Mesothelial cell of epicardium (in vitro differentiated cells): ENCODE measurements at regions not wholly inside any gene's neighbourhood (a gene's known extent, or its start where the extent isn't known, plus 50 kb on each side); places are given as distances from the start of the nearest gene placed in this dataset.

Experiments used
- DNase-seq, 2 experiments: peaks; one replicate each; pipeline ENCODE4 v3.0.0; 2021; ENCODE audit warnings: low spot score in 2 of 2; ENCODE audit not compliant: unreplicated experiment in 2 of 2
- H3K27ac Mint-ChIP-seq: 2 replicates; pipeline ENCODE4 v1.8.0; 2021; ENCODE audit warnings: mixed read lengths
- H3K27me3 Mint-ChIP-seq: 2 replicates; pipeline ENCODE4 v1.8.0; 2021; ENCODE audit warnings: low read depth, mixed read lengths
- H3K36me3 Mint-ChIP-seq: 2 replicates; pipeline ENCODE4 v1.8.0; 2021; ENCODE audit warnings: mixed read lengths
- H3K4me1 Mint-ChIP-seq: 2 replicates; pipeline ENCODE4 v1.8.0; 2021; ENCODE audit warnings: mixed read lengths
- H3K4me3 Mint-ChIP-seq: 2 replicates; pipeline ENCODE4 v1.8.0; 2021; ENCODE audit warnings: mild to moderate bottlenecking, moderate library complexity, mixed read lengths
- H3K9me3 Mint-ChIP-seq: 2 replicates; pipeline ENCODE4 v1.8.0; 2021; ENCODE audit warnings: mixed read lengths
- CTCF ChIP-seq: fragments of 200-600 bp; sonication (generic); IDR thresholded peaks from one replicate; pipeline ENCODE4 v1.5.0; 2021; ENCODE audit warnings: antibody characterized with exemption; ENCODE audit not compliant: unreplicated experiment

DNA sequence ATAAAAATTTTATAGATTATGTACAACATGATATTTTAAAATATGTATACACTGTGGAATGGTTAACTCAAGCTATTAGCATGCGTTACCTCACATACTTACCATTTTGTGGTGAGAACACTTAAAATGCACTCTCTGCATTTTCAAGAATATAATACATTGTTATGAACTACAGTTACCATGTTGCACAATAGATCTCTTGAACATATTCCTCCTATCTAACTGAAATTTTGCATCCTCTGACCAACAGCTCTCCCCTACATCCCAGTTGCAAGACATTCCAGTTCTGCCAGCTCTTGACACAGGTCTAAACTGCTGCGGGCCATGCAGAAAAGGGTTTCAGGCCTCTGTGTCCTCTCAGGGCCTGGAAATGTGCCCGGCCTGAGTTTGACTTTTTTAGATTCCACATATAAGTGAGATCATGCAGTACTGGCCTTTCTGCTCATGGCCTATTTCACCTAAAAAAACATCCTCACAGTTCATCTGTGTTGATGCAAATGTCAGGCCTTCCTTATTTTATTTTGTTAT lies 113.7 kb downstream of the CDCA7 start:
- no peak overlapping the region for H3K27ac Mint-ChIP-seq
- H3K36me3 Mint-ChIP-seq: peaks cover 2% of the 10 kb centered on the region
- TF ChIP-seq CTCF: no peak
- H3K4me1 Mint-ChIP-seq: no peaks in the 10 kb centered on the region
- no peak for DNase-seq
- H3K9me3 Mint-ChIP-seq: peaks cover 13% of the 10 kb centered on the region
- no peak overlapping the region for H3K4me3 Mint-ChIP-seq
- no peaks in the 10 kb centered on the region for H3K27me3 Mint-ChIP-seq

DNA sequence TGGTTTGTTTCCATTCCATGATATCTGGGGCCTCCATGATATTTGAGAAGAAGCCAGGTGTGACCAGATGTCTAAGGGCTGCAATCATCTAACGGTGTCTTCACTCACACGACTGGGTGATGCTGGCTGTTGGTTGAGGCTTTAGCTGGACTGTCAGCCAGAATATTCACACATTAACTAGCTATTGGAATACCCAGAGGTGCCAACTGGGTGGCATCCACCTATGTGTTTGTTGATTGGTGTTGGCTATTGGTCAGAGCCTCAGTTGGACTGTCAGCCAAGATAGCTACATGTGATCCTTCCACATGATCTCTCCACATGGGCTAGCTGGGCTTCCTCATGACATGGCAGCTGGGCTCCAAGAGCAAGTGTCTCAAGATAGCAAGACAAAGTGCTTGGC lies 117.4 kb downstream of the CDCA7 start:
- Mint-ChIP-seq H3K4me3 (no peak overlapping the region), H3K27me3 (peaks cover 1% of the 10 kb centered on the region), H3K9me3 (peaks cover 13% of the 10 kb centered on the region), H3K4me1 (no peaks in the 10 kb centered on the region), H3K36me3 (peaks cover 2% of the 10 kb centered on the region), H3K27ac (no peak overlapping the region)
- no peak for TF ChIP-seq CTCF
- no peak for DNase-seq

DNA sequence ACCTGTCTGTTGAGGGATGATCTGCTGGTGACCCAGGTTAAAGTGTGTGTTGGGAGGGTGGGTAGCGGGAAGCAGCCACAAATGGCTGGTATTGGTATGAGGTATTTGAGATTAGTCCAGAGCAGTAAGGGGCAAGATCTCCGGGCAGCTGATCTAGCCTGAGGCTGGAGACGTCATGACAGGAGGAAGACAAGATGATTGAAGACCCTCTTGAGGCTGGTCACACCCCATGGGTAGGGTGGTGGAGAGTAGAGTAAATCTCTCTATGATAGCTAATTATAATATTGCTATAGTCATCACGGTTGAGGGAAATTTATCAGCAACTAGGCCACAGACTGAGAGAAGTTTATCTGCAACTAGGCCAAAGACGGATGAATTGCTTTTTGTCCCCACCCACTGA lies 128.5 kb downstream of the CDCA7 start:
- Mint-ChIP-seq H3K27ac (no peak overlapping the region), H3K9me3 (no peaks in the 10 kb centered on the region), H3K4me1 (no peaks in the 10 kb centered on the region), H3K27me3 (peaks cover 5% of the 10 kb centered on the region), H3K4me3 (no peak overlapping the region), H3K36me3 (no peaks in the 10 kb centered on the region)
- no peak for TF ChIP-seq CTCF
- DNase-seq: no peak

- Mint-ChIP-seq H3K4me1 (no peaks in the 10 kb centered on the region), H3K4me3 (no peak overlapping the region), H3K9me3 (no peaks in the 10 kb centered on the region), H3K27me3 (peaks cover 14% of the 10 kb centered on the region), H3K36me3 (no peaks in the 10 kb centered on the region), H3K27ac (no peak overlapping the region)
- TF ChIP-seq CTCF: no peak
- DNase-seq: no peak
Observed at GRCh38 chr2:173488861-173489260, 134.2 kb downstream of the CDCA7 start.

DNA sequence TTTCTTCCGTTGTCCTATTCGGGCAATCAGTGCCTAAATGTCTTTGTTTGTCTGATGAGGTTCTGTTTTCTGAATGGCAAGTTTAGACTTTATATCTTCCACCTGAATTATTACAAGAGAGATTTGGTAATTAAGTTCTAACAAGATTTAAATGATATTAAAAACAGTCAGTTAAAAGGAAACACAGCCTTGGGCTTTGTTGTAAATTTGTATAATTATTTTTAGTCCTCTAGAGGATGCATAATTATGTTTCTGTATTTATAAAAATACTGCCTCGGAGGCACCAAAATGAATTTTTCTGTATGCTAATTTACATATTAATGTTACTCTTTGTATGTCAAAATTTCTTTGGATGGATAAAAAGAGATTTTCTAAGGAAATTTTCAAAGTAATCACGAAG lies 136.7 kb downstream of the CDCA7 start:
- Mint-ChIP-seq H3K4me3 (no peak overlapping the region), H3K27ac (no peak overlapping the region), H3K9me3 (no peaks in the 10 kb centered on the region), H3K36me3 (no peaks in the 10 kb centered on the region), H3K4me1 (no peaks in the 10 kb centered on the region), H3K27me3 (peaks cover 11% of the 10 kb centered on the region)
- DNase-seq: no peak
- no peak for TF ChIP-seq CTCF

- DNase-seq: no peak
- H3K9me3 Mint-ChIP-seq: peaks cover 11% of the 10 kb centered on the region
- H3K36me3 Mint-ChIP-seq: no peaks in the 10 kb centered on the region
- H3K27me3 Mint-ChIP-seq: peaks cover 7% of the 10 kb centered on the region
- H3K4me1 Mint-ChIP-seq: no peaks in the 10 kb centered on the region
- no peak for TF ChIP-seq CTCF
- no peak overlapping the region for H3K4me3 Mint-ChIP-seq
- no peak overlapping the region for H3K27ac Mint-ChIP-seq
Observed at GRCh38 chr2:173493874-173494273, 139.2 kb downstream of the CDCA7 start.
